ENCODE measurements at regions not wholly inside any gene's neighbourhood (a gene's known extent, or its start where the extent isn't known, plus 50 kb on each side); places are given as distances from the start of the nearest gene placed in this dataset.

GRCh38 chr10:91042069-91042468, 121.2 kb upstream of the ANKRD1 start:
- ATAC-seq, result no peak
- no peak for DNase-seq (ENCODE audit: low spot score in 2 of 2)
- Mint-ChIP-seq H3K4me3 (no peak overlapping the region), H3K9me3 (no peaks in the 10 kb centered on the region), H3K27ac (no peak overlapping the region), H3K4me1 (no peaks in the 10 kb centered on the region), H3K36me3 (no peaks in the 10 kb centered on the region)

DNA sequence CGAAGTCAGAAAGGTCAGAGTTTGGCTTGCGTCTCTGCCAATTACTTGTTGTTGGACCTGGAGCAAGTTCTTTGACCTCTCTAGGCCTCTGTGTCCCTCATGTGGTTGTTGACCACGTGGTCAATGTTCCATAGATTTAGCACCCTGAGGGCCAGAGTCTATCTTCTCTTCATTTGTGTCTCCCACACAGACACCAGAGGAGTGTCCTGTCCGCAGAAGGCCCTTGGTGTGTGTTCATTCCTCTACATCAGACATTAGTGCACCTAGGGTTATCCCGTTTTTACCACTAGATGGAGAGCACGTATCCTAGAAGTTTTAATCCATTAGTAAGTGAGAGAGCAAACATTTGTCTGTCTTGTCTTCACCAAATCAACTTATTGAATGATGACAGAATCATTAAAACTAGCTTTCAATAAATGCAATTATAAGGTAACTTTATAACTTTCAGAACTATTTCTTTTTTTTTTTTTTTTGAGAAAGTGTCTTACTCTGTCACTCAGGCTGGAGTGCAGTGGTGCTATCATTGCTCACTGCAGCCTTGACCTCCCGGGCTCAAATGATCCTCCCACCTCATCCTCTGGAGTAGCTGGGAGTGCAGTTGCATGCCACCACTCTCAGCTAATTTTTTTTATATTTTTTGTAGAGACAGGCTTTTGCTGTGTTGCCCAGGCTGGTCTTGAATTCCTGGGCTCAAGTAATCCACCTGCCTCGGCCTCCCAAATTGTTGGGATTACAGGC, 122.5 kb upstream of the ANKRD1 start:
- H3K27ac Mint-ChIP-seq, result no peak overlapping the region
- H3K36me3 Mint-ChIP-seq, result no peaks in the 10 kb centered on the region
- no peak overlapping the region for H3K4me3 Mint-ChIP-seq
- no peaks in the 10 kb centered on the region for H3K4me1 Mint-ChIP-seq
- H3K9me3 Mint-ChIP-seq, result no peaks in the 10 kb centered on the region
- DNase-seq (ENCODE audit: low spot score in 2 of 2) (no peak), ATAC-seq (no peak)

DNA sequence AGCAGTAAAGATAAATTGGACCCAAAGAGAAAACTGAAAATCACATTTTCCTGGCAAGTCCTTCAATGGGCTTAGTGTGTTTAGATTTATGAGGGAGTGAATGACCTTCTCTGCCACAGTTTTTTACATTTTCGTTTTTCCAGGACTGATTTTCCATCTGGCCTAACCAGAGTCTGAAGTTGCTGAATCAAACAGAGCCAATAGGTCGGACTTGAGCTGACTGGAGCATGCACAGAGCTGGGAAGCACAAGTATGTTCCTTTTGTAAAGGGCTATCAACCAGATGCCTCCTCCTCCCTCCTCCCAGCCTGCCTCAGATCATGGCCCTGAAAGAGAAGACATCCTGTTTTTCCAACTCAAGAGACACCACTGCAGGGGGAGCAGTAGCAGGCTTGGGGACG, 126.0 kb upstream of the ANKRD1 start:
- ATAC-seq, result no peak
- no peaks in the 10 kb centered on the region for H3K36me3 Mint-ChIP-seq

GRCh38 chr10:91048380-91048779, 127.5 kb upstream of the ANKRD1 start:
- Mint-ChIP-seq H3K27ac (no peak overlapping the region), H3K4me1 (no peaks in the 10 kb centered on the region), H3K36me3 (no peaks in the 10 kb centered on the region), H3K4me3 (no peak overlapping the region), H3K9me3 (no peaks in the 10 kb centered on the region)
- DNase-seq (ENCODE audit: low spot score in 2 of 2) (no peak), ATAC-seq (no peak)

More for the DNA sequence above, 126.0 kb upstream of the ANKRD1 start:
- no peak overlapping the region for H3K27ac Mint-ChIP-seq
- no peaks in the 10 kb centered on the region for H3K4me1 Mint-ChIP-seq
- DNase-seq (ENCODE audit: low spot score in 2 of 2), result no peak
- no peaks in the 10 kb centered on the region for H3K9me3 Mint-ChIP-seq
- H3K4me3 Mint-ChIP-seq, result no peak overlapping the region

DNA sequence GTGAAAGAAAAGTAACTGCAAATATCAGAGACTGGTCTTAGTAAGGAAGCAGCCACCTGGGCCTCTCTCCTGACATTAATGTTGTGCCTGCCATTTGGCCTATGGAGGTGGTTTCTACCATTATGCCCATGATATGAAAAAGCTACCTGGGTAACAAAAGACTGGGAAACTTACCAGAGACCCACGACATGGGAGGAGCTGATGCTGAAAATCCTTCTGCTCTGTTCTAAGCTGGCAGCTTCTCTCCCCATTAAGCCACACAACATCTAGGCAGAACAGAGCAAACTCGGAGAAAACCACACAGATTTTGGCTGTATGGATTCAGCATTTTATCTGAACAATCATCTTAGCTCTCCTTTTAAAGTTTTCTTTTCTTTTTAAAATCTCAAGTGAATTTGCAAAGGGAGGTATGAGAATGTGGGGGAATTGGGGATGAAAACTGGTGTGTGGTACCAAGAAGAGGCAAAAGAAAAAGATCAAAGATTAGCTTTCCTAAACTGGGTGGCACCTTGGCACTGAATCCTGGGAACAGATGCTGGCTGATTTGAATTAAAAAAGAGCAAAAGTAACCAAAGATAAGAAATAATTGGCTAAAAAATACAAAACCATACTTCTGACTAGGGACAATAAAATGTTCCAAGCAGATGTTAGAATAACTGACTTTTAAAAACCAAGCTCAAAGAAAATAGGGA, 128.6 kb upstream of the ANKRD1 start:
- ATAC-seq (no peak), DNase-seq (ENCODE audit: low spot score in 2 of 2) (no peak)
- Mint-ChIP-seq H3K9me3 (no peaks in the 10 kb centered on the region), H3K4me3 (no peak overlapping the region), H3K36me3 (no peaks in the 10 kb centered on the region), H3K4me1 (no peaks in the 10 kb centered on the region), H3K27ac (no peak overlapping the region)

DNA sequence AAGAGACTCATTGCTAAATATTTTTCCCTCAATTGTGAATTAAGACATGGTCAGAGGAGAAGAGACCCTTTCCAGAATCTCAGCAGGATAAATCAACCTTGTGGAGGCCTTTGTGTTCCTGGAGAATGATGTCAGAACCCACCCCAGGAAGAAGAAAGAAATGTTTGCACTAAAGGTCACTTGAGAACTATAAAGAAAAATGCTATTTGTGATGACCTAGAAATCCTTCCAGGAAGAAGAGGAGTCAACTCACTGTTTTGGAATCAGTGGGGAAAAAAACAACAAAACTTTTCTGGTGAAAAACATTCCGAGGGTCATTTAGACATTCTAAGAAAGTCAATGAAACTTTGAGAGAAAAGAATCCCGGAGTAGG, 129.1 kb upstream of the ANKRD1 start:
- Mint-ChIP-seq H3K4me1 (no peaks in the 10 kb centered on the region), H3K27ac (no peak overlapping the region), H3K36me3 (no peaks in the 10 kb centered on the region), H3K4me3 (no peak overlapping the region), H3K9me3 (no peaks in the 10 kb centered on the region)
- no peak for DNase-seq (ENCODE audit: low spot score in 2 of 2)
- no peak for ATAC-seq

DNA sequence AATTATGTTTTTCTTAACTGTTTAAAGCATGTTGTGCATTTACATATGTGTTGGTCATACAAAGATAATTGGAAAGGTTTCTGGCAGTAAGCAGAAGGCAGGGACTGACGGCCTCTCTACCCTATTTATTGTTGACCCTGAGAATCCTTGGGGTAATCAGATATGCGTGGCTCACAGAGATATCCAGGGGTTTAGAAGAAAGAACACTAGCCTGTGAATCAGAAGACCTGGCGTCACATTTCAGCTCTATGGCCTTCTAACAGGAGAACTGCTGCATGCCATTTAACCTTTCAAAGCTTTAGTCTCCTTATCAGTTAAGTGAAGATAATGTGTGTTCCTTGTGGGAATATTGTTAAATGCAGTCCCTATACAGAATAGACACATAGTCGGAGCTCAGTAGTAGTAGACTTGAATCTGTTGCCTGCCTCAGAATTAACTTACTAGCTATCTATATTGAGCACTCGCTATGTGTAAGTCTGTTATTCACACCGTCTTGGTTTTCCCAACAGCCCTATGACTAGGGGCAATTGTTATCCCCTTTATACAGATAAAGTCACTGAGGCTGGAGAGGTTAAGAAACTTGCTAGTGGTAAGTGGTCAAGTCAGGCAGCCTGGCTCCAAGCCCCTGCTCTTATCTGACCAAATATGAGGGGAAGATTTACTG, 129.6 kb upstream of the ANKRD1 start:
- ATAC-seq (no peak), DNase-seq (ENCODE audit: low spot score in 2 of 2) (no peak)
- no peak overlapping the region for H3K4me3 Mint-ChIP-seq
- no peaks in the 10 kb centered on the region for H3K4me1 Mint-ChIP-seq
- no peaks in the 10 kb centered on the region for H3K36me3 Mint-ChIP-seq
- H3K9me3 Mint-ChIP-seq, result no peaks in the 10 kb centered on the region
- no peak overlapping the region for H3K27ac Mint-ChIP-seq

DNA sequence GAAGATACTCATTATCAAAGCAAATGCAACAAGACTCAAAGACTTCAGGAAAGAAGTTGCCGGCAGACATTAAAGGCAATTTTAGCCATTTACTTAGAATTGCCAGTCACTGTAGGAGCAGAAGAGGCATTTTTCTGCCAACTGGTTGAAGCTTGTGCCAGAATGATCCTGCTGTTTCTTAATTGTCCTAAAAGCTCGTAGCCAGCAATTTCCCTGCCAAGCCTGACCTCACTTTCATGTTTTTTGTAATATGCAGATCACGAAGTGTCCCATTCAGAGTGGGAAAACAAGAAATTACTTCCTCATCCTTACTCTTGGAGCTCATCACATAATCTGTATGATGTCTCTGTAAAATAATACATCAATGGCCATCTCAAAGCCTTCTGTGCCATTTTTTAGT, 130.9 kb upstream of the ANKRD1 start:
- H3K4me3 Mint-ChIP-seq, result no peak overlapping the region
- H3K4me1 Mint-ChIP-seq, result no peaks in the 10 kb centered on the region
- ATAC-seq, result no peak
- no peak for DNase-seq (ENCODE audit: low spot score in 2 of 2)
- no peaks in the 10 kb centered on the region for H3K9me3 Mint-ChIP-seq
- H3K36me3 Mint-ChIP-seq, result no peaks in the 10 kb centered on the region
- H3K27ac Mint-ChIP-seq, result no peak overlapping the region

DNA sequence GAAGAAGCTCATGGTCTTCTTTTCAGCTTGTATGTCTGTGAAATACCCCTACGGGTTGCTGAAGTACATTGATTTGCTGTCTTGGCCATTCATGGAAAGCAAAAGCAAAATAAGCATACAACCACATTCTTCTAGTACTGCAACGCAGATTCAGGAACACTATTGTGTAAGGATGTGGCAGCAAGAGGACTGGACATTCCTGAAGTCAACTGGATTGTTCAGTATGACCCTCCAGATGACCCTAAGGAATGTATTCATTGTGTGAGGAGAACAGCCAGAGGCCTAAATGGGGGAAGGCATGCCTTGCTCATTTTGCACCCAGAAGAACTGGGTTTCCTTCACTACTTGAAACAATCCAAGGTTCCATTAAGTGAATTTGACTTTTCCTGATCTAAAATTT, 133.4 kb upstream of the ANKRD1 start:
- ATAC-seq (no peak), DNase-seq (ENCODE audit: low spot score in 2 of 2) (no peak)
- Mint-ChIP-seq H3K4me1 (no peaks in the 10 kb centered on the region), H3K36me3 (no peaks in the 10 kb centered on the region), H3K4me3 (no peak overlapping the region), H3K27ac (no peak overlapping the region), H3K9me3 (no peaks in the 10 kb centered on the region)

DNA sequence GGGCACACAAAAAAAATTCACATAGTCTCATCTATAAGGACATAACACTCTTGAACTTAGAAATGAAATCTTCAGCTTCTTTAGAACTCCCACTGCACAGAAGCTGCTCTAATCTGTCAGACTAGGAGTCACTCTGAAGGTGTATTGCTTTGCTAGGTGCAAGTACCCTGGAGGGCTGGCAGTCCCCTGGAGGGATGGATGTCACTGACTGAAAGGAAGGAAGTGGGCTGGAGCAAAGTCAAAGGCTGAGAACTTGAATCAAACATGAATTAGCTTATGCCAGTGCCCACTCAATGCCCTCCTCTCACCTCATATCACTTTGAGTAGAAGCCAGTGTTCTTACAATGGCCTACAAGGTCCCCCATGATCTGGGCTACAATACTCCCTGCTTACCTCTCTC, 140.3 kb upstream of the ANKRD1 start:
- Mint-ChIP-seq H3K9me3 (no peaks in the 10 kb centered on the region), H3K27ac (no peak overlapping the region), H3K4me1 (no peaks in the 10 kb centered on the region), H3K4me3 (no peak overlapping the region), H3K36me3 (no peaks in the 10 kb centered on the region)
- DNase-seq (ENCODE audit: low spot score in 2 of 2), result no peak
- no peak for ATAC-seq

- no peaks in the 10 kb centered on the region for H3K4me1 Mint-ChIP-seq
- ATAC-seq, result no peak
- H3K4me3 Mint-ChIP-seq, result no peak overlapping the region
These were observed 140.7 kb upstream of the ANKRD1 start for GRCh38 chr10:91061608-91062007.

GRCh38 chr10:91062091-91062490, 141.2 kb upstream of the ANKRD1 start:
- Mint-ChIP-seq H3K36me3 (no peaks in the 10 kb centered on the region), H3K4me3 (no peak overlapping the region), H3K9me3 (no peaks in the 10 kb centered on the region), H3K27ac (no peak overlapping the region), H3K4me1 (no peaks in the 10 kb centered on the region)
- no peak for ATAC-seq
- no peak for DNase-seq (ENCODE audit: low spot score in 2 of 2)

More at GRCh38 chr10:91061608-91062007, 140.7 kb upstream of the ANKRD1 start:
- no peak overlapping the region for H3K27ac Mint-ChIP-seq
- no peaks in the 10 kb centered on the region for H3K36me3 Mint-ChIP-seq
- H3K9me3 Mint-ChIP-seq, result no peaks in the 10 kb centered on the region
- DNase-seq (ENCODE audit: low spot score in 2 of 2), result no peak

- no peak overlapping the region for H3K4me3 Mint-ChIP-seq
- H3K9me3 Mint-ChIP-seq, result no peaks in the 10 kb centered on the region
- no peak for DNase-seq (ENCODE audit: low spot score in 2 of 2)
- no peaks in the 10 kb centered on the region for H3K36me3 Mint-ChIP-seq
- H3K4me1 Mint-ChIP-seq, result no peaks in the 10 kb centered on the region
- no peak overlapping the region for H3K27ac Mint-ChIP-seq
- ATAC-seq, result no peak
These were observed 148.7 kb upstream of the PCGF5 start for GRCh38 chr10:91071786-91072185.

GRCh38 chr10:91073286-91073979, 147.0 kb upstream of the PCGF5 start:
- ATAC-seq (no peak), DNase-seq (ENCODE audit: low spot score in 2 of 2) (no peak)
- Mint-ChIP-seq H3K4me1 (no peaks in the 10 kb centered on the region), H3K9me3 (no peaks in the 10 kb centered on the region), H3K4me3 (no peak overlapping the region), H3K36me3 (no peaks in the 10 kb centered on the region), H3K27ac (no peak overlapping the region)

GRCh38 chr10:91076991-91077548, 143.4 kb upstream of the PCGF5 start:
- H3K4me1 Mint-ChIP-seq, result no peaks in the 10 kb centered on the region
- ATAC-seq (no peak), DNase-seq (ENCODE audit: low spot score in 2 of 2) (no peak)
- no peaks in the 10 kb centered on the region for H3K36me3 Mint-ChIP-seq
- H3K9me3 Mint-ChIP-seq, result no peaks in the 10 kb centered on the region
- H3K27ac Mint-ChIP-seq, result no peak overlapping the region
- no peak overlapping the region for H3K4me3 Mint-ChIP-seq

Measured in stimulated activated effector memory CD8-positive, alpha-beta T cell treated with anti-CD3 and anti-CD28 coated beads, Interleukin-12 subunit alpha, Interleukin-12 subunit beta, amount 100 ng/mL, for 72 hours (primary cell).